ENCODE measurements at regions not wholly inside any gene's neighbourhood (a gene's known extent, or its start where the extent isn't known, plus 50 kb on each side); places are given as distances from the start of the nearest gene placed in this dataset.

- H3K27ac ChIP-seq (ENCODE audit: low read depth in 1 of 2, low read length in 2 of 2) = no peak overlapping the region
- H3K9ac ChIP-seq (ENCODE audit: low read depth in 1 of 2, low read length in 2 of 2) = no peak overlapping the region
- H3K36me3 ChIP-seq (ENCODE audit: control insufficient read depth in 4 of 4, insufficient read depth in 3 of 4, low read depth in 1 of 4, low read length in 3 of 4) = no peaks in the 10 kb centered on the region
- TF ChIP-seq ATF3 (IDR thresholded peaks at IDR 0.05) (no peak), FOXA1 (IDR thresholded peaks at IDR 0.05) (no peak), CTCF (IDR thresholded peaks at IDR 0.05; ENCODE audit: low read depth, low read length, missing input control) (no peak), SP1 (IDR thresholded peaks at IDR 0.05) (no peak), ZBTB33 (IDR thresholded peaks at IDR 0.05) (no peak), REST (IDR thresholded peaks at IDR 0.05) (no peak), HNF4G (IDR thresholded peaks at IDR 0.05) (no peak), JUND (IDR thresholded peaks at IDR 0.05) (no peak), YY1 (IDR thresholded peaks at IDR 0.05) (no peak), GABPA (IDR thresholded peaks at IDR 0.05 in 1 of 2, conservative IDR thresholded peaks at IDR 0.05 in 1 of 2) (no peak), MAX (IDR thresholded peaks at IDR 0.05) (no peak)
- no peaks in the 10 kb centered on the region for H3K4me1 ChIP-seq (ENCODE audit: control insufficient read depth in 4 of 4, insufficient read depth in 4 of 4, low read length in 3 of 4)
- H3K9me3 ChIP-seq (ENCODE audit: control insufficient read depth in 4 of 4, low read length in 3 of 4) = no peaks in the 10 kb centered on the region
- no peak for DNase-seq (ENCODE audit: low spot score)
- H3K27me3 ChIP-seq (ENCODE audit: control insufficient read depth in 4 of 4, insufficient read depth in 4 of 4, low read length in 3 of 4) = no peaks in the 10 kb centered on the region
- no peak overlapping the region for H3K4me3 ChIP-seq (ENCODE audit: low read depth in 1 of 3, low read length in 3 of 3)
Observed at GRCh38 chr3:4225005-4225471, 78.1 kb upstream of the SETMAR start.

- H3K36me3 ChIP-seq (ENCODE audit: control insufficient read depth in 4 of 4, insufficient read depth in 3 of 4, low read depth in 1 of 4, low read length in 3 of 4) = no peaks in the 10 kb centered on the region
- 93% methylated on average over 2 of the region's 2 CpGs for WGBS
- H3K27ac ChIP-seq (ENCODE audit: low read depth in 1 of 2, low read length in 2 of 2) = no peak overlapping the region
- no peak overlapping the region for H3K9ac ChIP-seq (ENCODE audit: low read depth in 1 of 2, low read length in 2 of 2)
- no peaks in the 10 kb centered on the region for H3K9me3 ChIP-seq (ENCODE audit: control insufficient read depth in 4 of 4, low read length in 3 of 4)
- H3K4me3 ChIP-seq (ENCODE audit: low read depth in 1 of 3, low read length in 3 of 3) = no peak overlapping the region
- no peaks in the 10 kb centered on the region for H3K27me3 ChIP-seq (ENCODE audit: control insufficient read depth in 4 of 4, insufficient read depth in 4 of 4, low read length in 3 of 4)
- H3K4me1 ChIP-seq (ENCODE audit: control insufficient read depth in 4 of 4, insufficient read depth in 4 of 4, low read length in 3 of 4) = no peaks in the 10 kb centered on the region
- no peak for DNase-seq (ENCODE audit: low spot score)
- TF ChIP-seq YY1 (IDR thresholded peaks at IDR 0.05) (no peak), FOXA1 (IDR thresholded peaks at IDR 0.05) (no peak), ATF3 (IDR thresholded peaks at IDR 0.05) (no peak), RXRA (IDR thresholded peaks at IDR 0.05) (no peak), ZBTB33 (IDR thresholded peaks at IDR 0.05) (no peak), HNF4A (conservative IDR thresholded peaks at IDR 0.05) (no peak), CTCF (IDR thresholded peaks at IDR 0.05; ENCODE audit: low read depth, low read length, missing input control) (no peak), TAF1 (conservative IDR thresholded peaks at IDR 0.05) (no peak), HNF4G (IDR thresholded peaks at IDR 0.05) (no peak), NR2F2 (IDR thresholded peaks at IDR 0.05) (no peak), GABPA (IDR thresholded peaks at IDR 0.05 in 1 of 2, conservative IDR thresholded peaks at IDR 0.05 in 1 of 2) (no peak), RAD21 (IDR thresholded peaks at IDR 0.05) (no peak), EGR1 (IDR thresholded peaks at IDR 0.05; ENCODE audit: low read depth in 2 of 2) (no peak), MAX (IDR thresholded peaks at IDR 0.05) (no peak), JUND (IDR thresholded peaks at IDR 0.05) (no peak), FOXA2 (IDR thresholded peaks at IDR 0.05) (no peak)
Observed at GRCh38 chr3:4228295-4228694, 74.9 kb upstream of the SETMAR start.
